Aorta (tissue), 5 donors: ENCODE measurements at regions not wholly inside any gene's neighbourhood (a gene's known extent, or its start where the extent isn't known, plus 50 kb on each side); places are given as distances from the start of the nearest gene placed in this dataset.
"Not testable (repeated sequence)": the region's sequence is repeated elsewhere in the genome, so short reads cannot be mapped to it uniquely, and the experiment has no call there.

Source experiments
- ATAC-seq: fragments of 200-7000 bp; cut with Tn5 transposase; one replicate; pipeline ENCODE4 v1.9.1; 2022; ENCODE audit warnings: moderate library complexity; ENCODE audit not compliant: low FRiP score
- DNase-seq, 2 donors: peaks; one replicate each; pipeline ENCODE4 v3.0.0-alpha.2; 2020
- H3K27ac ChIP-seq, 2 donors: one replicate each; pipeline ENCODE4 v1.5.1; 2013; ENCODE audit warnings: low read length in 2 of 2, mild to moderate bottlenecking in 2 of 2, moderate library complexity in 2 of 2, control low read depth in 1 of 2, inconsistent platforms in 1 of 2, low read depth in 1 of 2
- H3K27me3 ChIP-seq, 2 donors: one replicate each; pipeline ENCODE4 v1.6.1; 2013; ENCODE audit warnings: control low read depth in 1 of 2, low read length in 1 of 2, mild to moderate bottlenecking in 1 of 2, moderate library complexity in 1 of 2; ENCODE audit not compliant: insufficient read depth in 2 of 2, control insufficient read depth in 1 of 2
- H3K36me3 ChIP-seq, 2 donors: one replicate each; pipeline ENCODE4 v1.6.1; 2013; ENCODE audit warnings: control low read depth in 1 of 2, low read length in 1 of 2, mild to moderate bottlenecking in 1 of 2; ENCODE audit not compliant: insufficient read depth in 2 of 2, control insufficient read depth in 1 of 2
- H3K4me1 ChIP-seq, 2 donors: one replicate each; pipeline ENCODE4 v1.6.1; 2013; ENCODE audit warnings: low read length in 2 of 2, control low read depth in 1 of 2, mild to moderate bottlenecking in 1 of 2, moderate library complexity in 1 of 2; ENCODE audit not compliant: insufficient read depth in 2 of 2, control insufficient read depth in 1 of 2
- H3K4me3 ChIP-seq, 2 donors: one replicate each; pipeline ENCODE4 v1.5.1; 2013; ENCODE audit warnings: low read length in 2 of 2, control low read depth in 1 of 2, mild to moderate bottlenecking in 1 of 2
- H3K9me3 ChIP-seq: one replicate; pipeline ENCODE4 v1.6.1; 2013; ENCODE audit warnings: mild to moderate bottlenecking, low read length; ENCODE audit not compliant: control insufficient read depth
- WGBS, 2 donors: extraction: QIAGEN DNeasy Blood & Tissue Kit; methylation state at CpG; one replicate each; pipeline ENCODE4 v1.1.7; 2013; 5-methylcytosine and 5-hydroxymethylcytosine counted together
- intact Hi-C, 2 donors: fragments of 100-400 bp; cut with DNase I; formaldehyde crosslinking; loops; one replicate each; pipeline versions ENCODE4 v1.14.2 to v1.15.0; 2022
- donor health status: healthy with polysubstance abuse.
- donor health status: Bipolar disorder and iron deficiency.
- donor health status: DM: no; HTN: no; CAD: no.
- donor health status: DM: no; HTN: no; CAD: no.
- donor health status: DM: yes; HTN: yes; CAD: no.

GRCh38 chr1:192506741-192507155 is 68.8 kb upstream of the RGS1 start:
- intact Hi-C loops = no loop called here
- 72 to 73% methylated on average over 2 of the region's 2 CpGs for WGBS, 2 donors
- Histone ChIP-seq H3K4me1 (no peaks in the 10 kb centered on the region), H3K4me3 (no peak overlapping the region), H3K27me3 (no peaks in the 10 kb centered on the region), H3K36me3 (no peaks in the 10 kb centered on the region), H3K27ac (no peak overlapping the region), H3K9me3 (peaks cover 2% of the 10 kb centered on the region)
- no peak for ATAC-seq
- DNase-seq = no peak

GRCh38 chr1:192512426-192513162 is 63.0 kb upstream of the RGS1 start:
- H3K27ac ChIP-seq = peak overlapping the region in 1 of 2 donors; percentile 10
- ATAC-seq (no peak), DNase-seq (peak in 1 of 2 donors; percentile 66)
- intact Hi-C loops = no loop called here
- peaks cover 0 to 2% of the 10 kb centered on the region in 2 donors for H3K4me1 ChIP-seq
- peaks cover 2% of the 10 kb centered on the region for H3K9me3 ChIP-seq
- H3K27me3 ChIP-seq = no peaks in the 10 kb centered on the region
- H3K4me3 ChIP-seq = no peak overlapping the region
- H3K36me3 ChIP-seq = no peaks in the 10 kb centered on the region
- 19 to 25% methylated on average over 2 of the region's 2 CpGs for WGBS, 2 donors

GRCh38 chr1:192513196-192513595 is 62.4 kb upstream of the RGS1 start:
- ATAC-seq (no peak), DNase-seq (no peak)
- Histone ChIP-seq H3K27ac (no peak overlapping the region), H3K36me3 (no peaks in the 10 kb centered on the region), H3K4me1 (peaks cover 0 to 2% of the 10 kb centered on the region in 2 donors), H3K4me3 (no peak overlapping the region), H3K9me3 (peaks cover 2% of the 10 kb centered on the region), H3K27me3 (no peaks in the 10 kb centered on the region)
- WGBS, 2 donors = 53 to 70% methylated on average over 1 of the region's 1 CpG
- intact Hi-C loops = no loop called here

DNA sequence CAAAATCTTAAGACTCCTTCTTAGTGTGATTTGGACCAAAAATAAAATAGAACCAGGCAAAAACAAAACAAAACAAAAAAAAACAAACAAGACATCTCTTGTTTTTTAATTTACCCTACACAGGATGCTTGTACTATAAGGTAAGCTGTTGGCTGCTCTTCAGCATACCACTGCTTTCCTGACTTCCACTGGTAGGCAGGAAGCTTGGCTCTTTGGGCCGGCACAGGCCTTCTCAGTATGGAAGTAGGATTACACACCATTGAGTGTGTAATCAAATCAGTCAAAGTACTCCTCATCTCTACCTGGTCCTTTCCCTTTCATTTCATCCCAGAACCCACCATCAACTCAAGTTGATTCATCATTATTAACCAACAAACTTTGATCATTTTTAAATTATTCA is 61.9 kb upstream of the RGS1 start:
- H3K27ac ChIP-seq = no peak overlapping the region
- intact Hi-C loops = no loop called here
- peaks cover 0 to 2% of the 10 kb centered on the region in 2 donors for H3K4me1 ChIP-seq
- ATAC-seq (no peak), DNase-seq (no peak)
- 29 to 31% methylated on average over 1 of the region's 1 CpG for WGBS, 2 donors
- peaks cover 2% of the 10 kb centered on the region for H3K9me3 ChIP-seq
- no peaks in the 10 kb centered on the region for H3K27me3 ChIP-seq
- H3K4me3 ChIP-seq = no peak overlapping the region
- H3K36me3 ChIP-seq = no peaks in the 10 kb centered on the region

GRCh38 chr1:192516776-192517297 is 58.7 kb upstream of the RGS1 start:
- Histone ChIP-seq H3K27ac (no peak overlapping the region), H3K9me3 (no peaks in the 10 kb centered on the region), H3K4me1 (peaks cover 0 to 2% of the 10 kb centered on the region in 2 donors), H3K27me3 (no peaks in the 10 kb centered on the region), H3K4me3 (no peak overlapping the region), H3K36me3 (no peaks in the 10 kb centered on the region)
- WGBS, 2 donors = 65 to 69% methylated on average over 11 of the region's 11 CpGs
- intact Hi-C loops = no loop called here
- ATAC-seq (peak; percentile 48), DNase-seq (no peak)

GRCh38 chr1:192517716-192518355 is 57.7 kb upstream of the RGS1 start:
- H3K9me3 ChIP-seq, ATAC-seq, H3K27me3 ChIP-seq, H3K4me1 ChIP-seq, H3K4me3 ChIP-seq, intact Hi-C loops, DNase-seq, H3K36me3 ChIP-seq, H3K27ac ChIP-seq: not testable (repeated sequence)
- 93% methylated on average over 6 of the region's 6 CpGs for WGBS, 2 donors

DNA sequence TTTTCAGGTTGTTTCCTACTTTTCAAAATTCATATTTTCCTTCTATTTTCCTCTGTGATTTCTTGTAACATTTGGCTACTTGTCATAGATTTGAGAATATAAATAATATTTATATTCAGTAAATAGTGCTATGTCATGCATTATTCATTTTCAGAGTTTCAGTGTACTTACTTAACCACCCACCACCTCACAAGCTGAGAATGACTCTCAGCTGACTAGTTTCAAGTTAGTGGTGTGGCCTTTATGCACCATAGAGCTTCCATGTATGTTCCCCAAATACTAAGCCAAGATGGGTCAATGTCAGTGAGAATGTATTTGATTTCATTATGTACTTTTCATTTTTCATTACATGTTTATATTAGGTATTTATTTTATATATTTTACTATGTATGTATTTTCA is 56.9 kb upstream of the RGS1 start:
- H3K27ac ChIP-seq = no peak overlapping the region
- DNase-seq = no peak
- H3K4me1 ChIP-seq = peaks cover 3 to 14% of the 10 kb centered on the region in 2 donors
- H3K36me3 ChIP-seq = no peaks in the 10 kb centered on the region
- ATAC-seq = no peak
- no peaks in the 10 kb centered on the region for H3K9me3 ChIP-seq
- no peak overlapping the region for H3K4me3 ChIP-seq
- no peaks in the 10 kb centered on the region for H3K27me3 ChIP-seq
- intact Hi-C loops = no loop called here

DNA sequence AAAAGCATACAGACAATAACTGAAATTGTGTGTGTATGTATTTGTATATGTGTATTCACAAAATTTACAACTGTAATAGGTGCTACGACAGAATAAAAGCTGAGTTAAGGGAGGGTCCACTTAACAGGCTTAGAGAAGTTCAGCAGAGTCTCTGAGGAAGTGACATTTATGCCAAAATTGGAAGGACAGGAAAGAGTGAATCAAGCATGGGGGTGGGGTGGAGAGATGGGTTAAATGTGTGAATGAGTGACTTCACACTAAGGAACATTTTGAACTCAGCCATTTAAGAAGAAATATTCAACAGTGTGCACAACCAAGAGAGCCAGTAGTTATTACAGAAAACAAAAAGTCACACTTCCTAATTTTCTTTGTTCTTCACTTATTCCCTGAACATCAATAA is 53.8 kb upstream of the RGS1 start:
- DNase-seq (no peak), ATAC-seq (no peak)
- 92 to 98% methylated on average over 1 of the region's 1 CpG for WGBS, 2 donors
- no peak overlapping the region for H3K4me3 ChIP-seq
- intact Hi-C loops = loop anchor here in 1 of 2 donors (5.0 kb wide), 2 partner anchors 34 to 36 kb away; no protein-coding TSS in a partner anchor
- peaks cover 6 to 20% of the 10 kb centered on the region in 2 donors for H3K4me1 ChIP-seq
- H3K27me3 ChIP-seq = no peaks in the 10 kb centered on the region
- H3K9me3 ChIP-seq = no peaks in the 10 kb centered on the region
- no peaks in the 10 kb centered on the region for H3K36me3 ChIP-seq
- H3K27ac ChIP-seq = peak overlapping the region in 1 of 2 donors; percentile 28

GRCh38 chr1:192522673-192523072 is 52.9 kb upstream of the RGS1 start:
- ATAC-seq (no peak), DNase-seq (no peak)
- H3K4me3 ChIP-seq = no peak overlapping the region
- peaks cover 6 to 20% of the 10 kb centered on the region in 2 donors for H3K4me1 ChIP-seq
- H3K27ac ChIP-seq = peak overlapping the region in 1 of 2 donors; percentile 48
- H3K27me3 ChIP-seq = no peaks in the 10 kb centered on the region
- H3K36me3 ChIP-seq = no peaks in the 10 kb centered on the region
- H3K9me3 ChIP-seq = no peaks in the 10 kb centered on the region
- intact Hi-C loops = loop anchor here in 1 of 2 donors (5.0 kb wide), 2 partner anchors 35 kb away; no protein-coding TSS in a partner anchor
- 35 to 38% methylated on average over 5 of the region's 5 CpGs for WGBS, 2 donors
